ENCODE measurements at regions not wholly inside any gene's neighbourhood (a gene's known extent, or its start where the extent isn't known, plus 50 kb on each side); places are given as distances from the start of the nearest gene placed in this dataset.

GRCh38 chrX:42837101-42837726 is 59.3 kb upstream of the PPP1R2C start:
- Histone ChIP-seq H3K27ac (ENCODE audit: control insufficient read depth, insufficient read depth, low read length) (no peak overlapping the region), H3K36me3 (ENCODE audit: control insufficient read depth in 2 of 2, extremely low read depth in 1 of 2, insufficient read depth in 2 of 2, low read length in 2 of 2) (no peaks in the 10 kb centered on the region), H2AFZ (ENCODE audit: control insufficient read depth, low read length) (peak overlapping the region; percentile 22), H3K79me2 (ENCODE audit: control insufficient read depth, insufficient read depth, low read length) (no peaks in the 10 kb centered on the region), H3K9me3 (ENCODE audit: control insufficient read depth, low read depth, low read length) (no peaks in the 10 kb centered on the region), H3K4me1 (ENCODE audit: control insufficient read depth, extremely low read depth, insufficient read depth, low read length) (peaks cover 8% of the 10 kb centered on the region), H3K9ac (ENCODE audit: control insufficient read depth, extremely low read depth, insufficient read depth, low read length) (no peak overlapping the region), H3K9me1 (ENCODE audit: control insufficient read depth, extremely low read depth, insufficient read depth, low read length) (no peaks in the 10 kb centered on the region), H3K27me3 (ENCODE audit: control insufficient read depth, extremely low read depth, insufficient read depth, low read length) (no peaks in the 10 kb centered on the region), H3K4me3 (ENCODE audit: control insufficient read depth in 2 of 3, extremely low read depth in 1 of 3, insufficient read depth in 2 of 3, low read depth in 1 of 3, low read length in 3 of 3) (no peak overlapping the region), H3K4me2 (ENCODE audit: control insufficient read depth, extremely low read depth, insufficient read depth, low read depth, low read length) (no peak overlapping the region), H4K20me1 (ENCODE audit: control insufficient read depth, extremely low read depth, insufficient read depth, low read length) (no peaks in the 10 kb centered on the region)
- no peak for TF ChIP-seq EZH2 (IDR thresholded peaks at IDR 0.05; ENCODE audit: low read length)
- no peak for TF ChIP-seq CTCF (optimal IDR thresholded peaks at IDR 0.05 in 1 of 3, IDR thresholded peaks at IDR 0.05 in 1 of 3, conservative IDR thresholded peaks at IDR 0.05 in 1 of 3; ENCODE audit: extremely low read depth in 1 of 3, insufficient read depth in 2 of 3, low read length in 3 of 3)
- dilution Hi-C loops (cut with MboI; ENCODE audit: extremely low pct_ligation_motif_present, low sequenced_read_pairs), result no loop called here
- FAIRE-seq (peak; percentile 23), DNase-seq (ENCODE audit: low read depth, low spot score) (no peak)

- TF ChIP-seq EZH2 (IDR thresholded peaks at IDR 0.05; ENCODE audit: low read length) (no peak), CTCF (optimal IDR thresholded peaks at IDR 0.05 in 1 of 3, IDR thresholded peaks at IDR 0.05 in 1 of 3, conservative IDR thresholded peaks at IDR 0.05 in 1 of 3; ENCODE audit: extremely low read depth in 1 of 3, insufficient read depth in 2 of 3, low read length in 3 of 3) (no peak)
- H4K20me1 ChIP-seq (ENCODE audit: control insufficient read depth, extremely low read depth, insufficient read depth, low read length), result no peaks in the 10 kb centered on the region
- no peaks in the 10 kb centered on the region for H3K27me3 ChIP-seq (ENCODE audit: control insufficient read depth, extremely low read depth, insufficient read depth, low read length)
- no peaks in the 10 kb centered on the region for H3K36me3 ChIP-seq (ENCODE audit: control insufficient read depth in 2 of 2, extremely low read depth in 1 of 2, insufficient read depth in 2 of 2, low read length in 2 of 2)
- DNase-seq (ENCODE audit: low read depth, low spot score) (no peak), FAIRE-seq (no peak)
- no peaks in the 10 kb centered on the region for H3K9me3 ChIP-seq (ENCODE audit: control insufficient read depth, low read depth, low read length)
- no peak overlapping the region for H3K4me2 ChIP-seq (ENCODE audit: control insufficient read depth, extremely low read depth, insufficient read depth, low read depth, low read length)
- no peaks in the 10 kb centered on the region for H3K79me2 ChIP-seq (ENCODE audit: control insufficient read depth, insufficient read depth, low read length)
- H3K9me1 ChIP-seq (ENCODE audit: control insufficient read depth, extremely low read depth, insufficient read depth, low read length), result no peaks in the 10 kb centered on the region
- H3K27ac ChIP-seq (ENCODE audit: control insufficient read depth, insufficient read depth, low read length), result no peak overlapping the region
- H3K4me1 ChIP-seq (ENCODE audit: control insufficient read depth, extremely low read depth, insufficient read depth, low read length), result peaks cover 6% of the 10 kb centered on the region
- no peak overlapping the region for H3K9ac ChIP-seq (ENCODE audit: control insufficient read depth, extremely low read depth, insufficient read depth, low read length)
- no peak overlapping the region for H2AFZ ChIP-seq (ENCODE audit: control insufficient read depth, low read length)
- dilution Hi-C loops (cut with MboI; ENCODE audit: extremely low pct_ligation_motif_present, low sequenced_read_pairs), result no loop called here
- no peak overlapping the region for H3K4me3 ChIP-seq (ENCODE audit: control insufficient read depth in 2 of 3, extremely low read depth in 1 of 3, insufficient read depth in 2 of 3, low read depth in 1 of 3, low read length in 3 of 3)
Observed at GRCh38 chrX:42837747-42838146, 59.8 kb upstream of the PPP1R2C start.
